SW 1271 (cell line): ENCODE measurements at regions not wholly inside any gene's neighbourhood (a gene's known extent, or its start where the extent isn't known, plus 50 kb on each side); places are given as distances from the start of the nearest gene placed in this dataset.
A peak's percentile ranks its signal among the peaks of the same experiment; 100 is the strongest.

Source experiments
- DNase-seq, 2 experiments: peaks; one replicate each; lab custom pipeline; 2025; lab: John Stamatoyannopoulos, UW

- no peak for DNase-seq
Measured at GRCh38 chr15:46251903-46252302, 617.1 kb downstream of the SQOR start.

- no peak for DNase-seq
Measured at GRCh38 chr15:46258056-46258455, 623.2 kb downstream of the SQOR start.

GRCh38 chr15:46260937-46261336 lies 626.1 kb downstream of the SQOR start:
- no peak for DNase-seq

GRCh38 chr15:46265664-46266347 lies 631.0 kb downstream of the SQOR start:
- no peak for DNase-seq

- no peak for DNase-seq
Measured at GRCh38 chr15:46266661-46267060, 631.8 kb downstream of the SQOR start.

- no peak for DNase-seq
Measured at GRCh38 chr15:46270481-46271147, 635.8 kb downstream of the SQOR start.

GRCh38 chr15:46275701-46276100 lies 640.9 kb downstream of the SQOR start:
- no peak for DNase-seq

GRCh38 chr15:46277451-46277850 lies 642.6 kb downstream of the SQOR start:
- DNase-seq, result no peak

GRCh38 chr15:46278062-46278461 lies 643.2 kb downstream of the SQOR start:
- no peak for DNase-seq

- no peak for DNase-seq
Measured at GRCh38 chr15:46278486-46279090, 643.8 kb downstream of the SQOR start.

GRCh38 chr15:46280762-46281542 lies 646.1 kb downstream of the SQOR start:
- peak in 1 of 2 experiments; percentile 2 for DNase-seq

- no peak for DNase-seq
Measured at GRCh38 chr15:46293550-46293949, 658.7 kb downstream of the SQOR start.

- no peak for DNase-seq
Measured at GRCh38 chr15:46296002-46296401, 661.2 kb downstream of the SQOR start.

GRCh38 chr15:46296797-46297196 lies 662.0 kb downstream of the SQOR start:
- no peak for DNase-seq

- DNase-seq, result no peak
Measured at GRCh38 chr15:46297766-46298165, 662.9 kb downstream of the SQOR start.

- no peak for DNase-seq
Measured at GRCh38 chr15:46300716-46301115, 665.9 kb downstream of the SQOR start.

- DNase-seq, result no peak
Measured at GRCh38 chr15:46301291-46301690, 666.5 kb downstream of the SQOR start.

GRCh38 chr15:46301826-46302225 lies 667.0 kb downstream of the SQOR start:
- no peak for DNase-seq

- DNase-seq, result peak in 1 of 2 experiments; percentile 1
Measured at GRCh38 chr15:46304321-46304720, 669.5 kb downstream of the SQOR start.

- no peak for DNase-seq
Measured at GRCh38 chr15:46307746-46308145, 672.9 kb downstream of the SQOR start.

- no peak for DNase-seq
Measured at GRCh38 chr15:46309914-46310313, 675.1 kb downstream of the SQOR start.

GRCh38 chr15:46312133-46312740 lies 677.4 kb downstream of the SQOR start:
- DNase-seq, result peak in 1 of 2 experiments; percentile 28
